ENCODE measurements at regions not wholly inside any gene's neighbourhood (a gene's known extent, or its start where the extent isn't known, plus 50 kb on each side); places are given as distances from the start of the nearest gene placed in this dataset.

DNA sequence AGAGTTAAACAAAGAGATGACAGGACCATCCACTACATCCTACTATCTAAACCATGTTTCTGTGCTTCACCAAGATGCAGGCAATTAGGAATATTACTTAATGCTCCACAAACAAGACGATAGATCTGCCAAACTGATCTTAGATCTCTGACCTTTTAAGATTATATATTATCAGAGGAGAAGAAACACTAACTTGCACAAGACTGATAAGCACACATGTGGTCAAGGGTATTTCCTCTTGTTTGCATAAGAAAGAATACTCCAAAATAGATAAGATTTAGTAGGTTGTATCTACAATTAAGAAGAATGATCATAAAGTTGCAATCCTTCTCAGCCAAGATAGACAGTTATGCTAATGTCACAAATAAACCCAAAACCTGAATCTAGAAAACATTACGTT, 601.0 kb upstream of the ACO1 start:
- intact Hi-C loops (cut with micrococcal nuclease) = no loop called here
- no peaks in the 10 kb centered on the region for H3K27me3 ChIP-seq (ENCODE audit: low read depth)
- TF ChIP-seq, protein P1, sequence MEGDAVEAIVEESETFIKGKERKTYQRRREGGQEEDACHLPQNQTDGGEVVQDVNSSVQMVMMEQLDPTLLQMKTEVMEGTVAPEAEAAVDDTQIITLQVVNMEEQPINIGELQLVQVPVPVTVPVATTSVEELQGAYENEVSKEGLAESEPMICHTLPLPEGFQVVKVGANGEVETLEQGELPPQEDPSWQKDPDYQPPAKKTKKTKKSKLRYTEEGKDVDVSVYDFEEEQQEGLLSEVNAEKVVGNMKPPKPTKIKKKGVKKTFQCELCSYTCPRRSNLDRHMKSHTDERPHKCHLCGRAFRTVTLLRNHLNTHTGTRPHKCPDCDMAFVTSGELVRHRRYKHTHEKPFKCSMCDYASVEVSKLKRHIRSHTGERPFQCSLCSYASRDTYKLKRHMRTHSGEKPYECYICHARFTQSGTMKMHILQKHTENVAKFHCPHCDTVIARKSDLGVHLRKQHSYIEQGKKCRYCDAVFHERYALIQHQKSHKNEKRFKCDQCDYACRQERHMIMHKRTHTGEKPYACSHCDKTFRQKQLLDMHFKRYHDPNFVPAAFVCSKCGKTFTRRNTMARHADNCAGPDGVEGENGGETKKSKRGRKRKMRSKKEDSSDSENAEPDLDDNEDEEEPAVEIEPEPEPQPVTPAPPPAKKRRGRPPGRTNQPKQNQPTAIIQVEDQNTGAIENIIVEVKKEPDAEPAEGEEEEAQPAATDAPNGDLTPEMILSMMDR (IDR thresholded peaks at IDR 0.05; ENCODE audit: borderline replicate concordance) = no peak

DNA sequence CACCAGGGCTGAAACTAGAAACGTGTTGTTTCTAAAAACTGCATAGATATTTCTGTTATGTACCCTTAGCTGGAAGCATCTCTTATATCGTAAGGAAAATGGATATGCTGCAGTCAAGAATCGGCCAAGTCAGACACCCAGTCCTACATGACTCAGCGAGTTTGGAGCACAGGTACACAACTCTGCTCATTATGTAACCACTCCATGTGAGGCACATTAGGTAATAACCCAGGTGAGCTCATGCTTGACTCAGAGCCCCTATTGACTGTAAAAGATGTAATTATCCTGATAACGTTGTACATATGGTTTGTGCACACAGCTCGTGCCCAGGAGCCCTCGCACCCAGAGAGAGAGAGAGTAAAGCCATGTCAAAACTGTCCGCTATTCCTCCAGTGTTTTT, 593.7 kb upstream of the ACO1 start:
- no peaks in the 10 kb centered on the region for H3K27me3 ChIP-seq (ENCODE audit: low read depth)
- H3K36me3 ChIP-seq = no peaks in the 10 kb centered on the region
- no peaks in the 10 kb centered on the region for H3K4me1 ChIP-seq
- DNase-seq = no peak
- TF ChIP-seq, protein P1 (IDR thresholded peaks at IDR 0.05; ENCODE audit: borderline replicate concordance) = no peak
- H3K9me3 ChIP-seq (replicated peaks) = peaks cover 13% of the 10 kb centered on the region
- no peak overlapping the region for H3K4me3 ChIP-seq
- intact Hi-C loops (cut with micrococcal nuclease) = no loop called here
- H3K27ac ChIP-seq (replicated peaks) = no peak overlapping the region

More for the DNA sequence above, 601.0 kb upstream of the ACO1 start:
- Histone ChIP-seq H3K36me3 (no peaks in the 10 kb centered on the region), H3K4me3 (no peak overlapping the region), H3K27ac (replicated peaks) (no peak overlapping the region), H3K9me3 (replicated peaks) (peaks cover 30% of the 10 kb centered on the region), H3K4me1 (no peaks in the 10 kb centered on the region)
- DNase-seq = no peak

DNA sequence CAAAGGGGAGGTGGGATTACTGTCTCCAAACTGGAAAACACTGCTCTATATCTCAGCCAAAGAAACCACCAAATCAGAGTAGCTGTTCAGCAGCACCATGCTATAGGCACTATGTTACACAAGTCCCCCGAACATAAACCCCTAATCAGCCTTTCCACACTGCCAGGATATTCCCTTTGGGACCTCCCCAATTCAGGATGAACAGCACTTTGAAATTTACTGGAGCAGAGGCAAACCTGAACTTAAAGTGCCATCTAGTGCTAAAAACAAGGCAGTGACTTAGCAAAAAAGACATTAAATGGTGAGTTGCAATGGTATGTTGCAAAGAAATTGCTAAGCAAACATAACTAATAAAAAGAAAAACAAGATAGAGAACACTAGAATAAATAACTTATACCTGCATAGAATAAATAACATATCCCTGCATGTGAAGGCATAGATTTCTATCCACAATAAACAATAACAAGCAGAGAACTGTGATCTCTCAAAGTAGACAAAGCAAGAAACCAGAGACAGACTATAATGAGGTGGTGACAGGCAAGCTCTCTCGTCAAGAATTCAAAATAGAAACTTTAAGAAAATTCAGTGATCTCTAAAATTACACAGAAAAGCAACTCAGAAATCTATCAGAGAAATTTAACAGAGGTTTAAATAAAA, 584.4 kb upstream of the ACO1 start:
- H3K4me3 ChIP-seq = no peak overlapping the region
- TF ChIP-seq, protein P1 (IDR thresholded peaks at IDR 0.05; ENCODE audit: borderline replicate concordance) = peak; percentile 51
- DNase-seq = no peak
- no peaks in the 10 kb centered on the region for H3K27me3 ChIP-seq (ENCODE audit: low read depth)
- no peaks in the 10 kb centered on the region for H3K4me1 ChIP-seq
- no peak overlapping the region for H3K27ac ChIP-seq (replicated peaks)
- H3K36me3 ChIP-seq = no peaks in the 10 kb centered on the region
- no peaks in the 10 kb centered on the region for H3K9me3 ChIP-seq (replicated peaks)
- intact Hi-C loops (cut with micrococcal nuclease) = loop anchor here (5.0 kb wide), 1 partner anchor 683 kb away; no protein-coding TSS in a partner anchor

DNA sequence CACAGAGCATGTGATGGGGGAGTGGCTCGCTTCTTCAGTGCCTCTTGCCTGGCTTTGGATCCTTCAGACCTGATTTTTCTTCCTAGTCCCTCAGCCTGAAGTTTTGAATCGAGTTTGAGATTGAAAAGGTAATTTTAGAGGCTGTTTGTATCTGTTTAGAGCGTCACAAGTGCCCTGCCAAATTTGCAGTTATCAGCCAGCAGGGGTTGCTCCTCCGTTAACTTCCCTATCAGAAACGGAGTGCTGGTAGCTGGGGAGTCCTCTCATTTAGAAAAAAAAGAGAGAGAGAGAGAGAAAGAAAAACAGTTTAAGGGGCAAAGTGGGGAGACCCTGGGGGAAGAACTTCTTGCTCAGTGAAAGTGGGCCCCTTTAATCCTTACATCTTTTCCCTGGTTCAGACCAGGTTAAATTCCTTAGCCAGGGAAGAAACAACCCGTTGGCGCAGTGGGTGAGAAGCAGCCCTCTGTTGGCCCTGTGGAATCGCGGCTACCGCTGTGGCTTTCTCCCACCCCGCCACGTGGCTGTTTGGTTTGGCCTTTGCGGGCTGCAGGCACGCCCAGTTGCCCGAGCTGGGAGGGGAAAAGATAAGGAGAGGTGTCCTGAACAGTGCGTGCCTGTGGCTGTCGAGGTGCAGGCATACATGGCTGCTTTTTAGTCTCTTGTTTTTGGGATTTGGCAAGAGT, 576.7 kb upstream of the ACO1 start:
- TF ChIP-seq, protein P1 (IDR thresholded peaks at IDR 0.05; ENCODE audit: borderline replicate concordance) = no peak
- H3K4me3 ChIP-seq = no peak overlapping the region
- intact Hi-C loops (cut with micrococcal nuclease) = no loop called here
- H3K36me3 ChIP-seq = no peaks in the 10 kb centered on the region
- H3K27me3 ChIP-seq (ENCODE audit: low read depth) = no peaks in the 10 kb centered on the region
- H3K9me3 ChIP-seq (replicated peaks) = peaks cover 10% of the 10 kb centered on the region
- DNase-seq = no peak
- no peak overlapping the region for H3K27ac ChIP-seq (replicated peaks)
- H3K4me1 ChIP-seq = no peaks in the 10 kb centered on the region

DNA sequence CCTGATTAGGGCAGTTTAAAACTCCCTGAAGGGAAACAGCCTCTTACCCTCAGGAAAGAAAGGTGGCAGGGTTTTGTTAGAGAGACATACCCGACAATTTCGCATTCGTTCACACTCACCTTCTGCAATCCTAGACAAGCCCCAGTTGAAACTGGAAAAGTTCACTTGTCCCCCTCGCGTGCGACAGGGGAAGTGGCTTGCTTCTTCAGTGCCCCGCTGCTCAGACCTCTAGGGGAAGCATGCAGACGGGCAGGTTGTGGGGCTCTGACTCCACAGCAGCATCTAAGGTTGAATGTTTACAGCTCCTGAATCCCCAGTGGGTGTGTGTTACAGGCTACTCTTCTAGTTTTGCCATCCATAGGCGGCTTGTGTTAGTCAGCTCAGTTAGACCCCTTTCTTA, 575.7 kb upstream of the ACO1 start:
- TF ChIP-seq, protein P1 (IDR thresholded peaks at IDR 0.05; ENCODE audit: borderline replicate concordance) = no peak
- intact Hi-C loops (cut with micrococcal nuclease) = no loop called here

More for the DNA sequence above, 575.7 kb upstream of the ACO1 start:
- H3K36me3 ChIP-seq = no peaks in the 10 kb centered on the region
- no peaks in the 10 kb centered on the region for H3K4me1 ChIP-seq
- peaks cover 17% of the 10 kb centered on the region for H3K9me3 ChIP-seq (replicated peaks)
- H3K4me3 ChIP-seq = no peak overlapping the region
- DNase-seq = no peak
- H3K27ac ChIP-seq (replicated peaks) = no peak overlapping the region
- no peaks in the 10 kb centered on the region for H3K27me3 ChIP-seq (ENCODE audit: low read depth)

All from left ventricle myocardium inferior (tissue), 1 donor.